ENCODE measurements at regions not wholly inside any gene's neighbourhood (a gene's known extent, or its start where the extent isn't known, plus 50 kb on each side); places are given as distances from the start of the nearest gene placed in this dataset.
A peak's percentile ranks its signal among the peaks of the same experiment; 100 is the strongest.

- no peaks in the 10 kb centered on the region for H3K36me3 ChIP-seq (ENCODE audit: control insufficient read depth, insufficient read depth, low read length)
- H3K4me3 ChIP-seq (replicated peaks in 1 of 4; ENCODE audit: control extremely low read depth in 1 of 4, insufficient read depth in 1 of 4, low read depth in 3 of 4, low read length in 4 of 4) = no peak overlapping the region
- H2AFZ ChIP-seq (ENCODE audit: low read length) = no peak overlapping the region
- no peaks in the 10 kb centered on the region for H3K27me3 ChIP-seq (ENCODE audit: control insufficient read depth, insufficient read depth, low read length)
- H3K9ac ChIP-seq (ENCODE audit: insufficient read depth, low read length) = no peak overlapping the region
- TF ChIP-seq EZH2 (IDR thresholded peaks at IDR 0.05; ENCODE audit: low read length, missing control alignments) = no peak
- TF ChIP-seq, protein P1, sequence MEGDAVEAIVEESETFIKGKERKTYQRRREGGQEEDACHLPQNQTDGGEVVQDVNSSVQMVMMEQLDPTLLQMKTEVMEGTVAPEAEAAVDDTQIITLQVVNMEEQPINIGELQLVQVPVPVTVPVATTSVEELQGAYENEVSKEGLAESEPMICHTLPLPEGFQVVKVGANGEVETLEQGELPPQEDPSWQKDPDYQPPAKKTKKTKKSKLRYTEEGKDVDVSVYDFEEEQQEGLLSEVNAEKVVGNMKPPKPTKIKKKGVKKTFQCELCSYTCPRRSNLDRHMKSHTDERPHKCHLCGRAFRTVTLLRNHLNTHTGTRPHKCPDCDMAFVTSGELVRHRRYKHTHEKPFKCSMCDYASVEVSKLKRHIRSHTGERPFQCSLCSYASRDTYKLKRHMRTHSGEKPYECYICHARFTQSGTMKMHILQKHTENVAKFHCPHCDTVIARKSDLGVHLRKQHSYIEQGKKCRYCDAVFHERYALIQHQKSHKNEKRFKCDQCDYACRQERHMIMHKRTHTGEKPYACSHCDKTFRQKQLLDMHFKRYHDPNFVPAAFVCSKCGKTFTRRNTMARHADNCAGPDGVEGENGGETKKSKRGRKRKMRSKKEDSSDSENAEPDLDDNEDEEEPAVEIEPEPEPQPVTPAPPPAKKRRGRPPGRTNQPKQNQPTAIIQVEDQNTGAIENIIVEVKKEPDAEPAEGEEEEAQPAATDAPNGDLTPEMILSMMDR (conservative IDR thresholded peaks at IDR 0.05 in 1 of 2, IDR thresholded peaks at IDR 0.05 in 1 of 2; ENCODE audit: low read depth in 1 of 2, low read length in 2 of 2) = no peak
- H3K27ac ChIP-seq (ENCODE audit: insufficient read depth, low read length) = no peak overlapping the region
- no peaks in the 10 kb centered on the region for H3K4me1 ChIP-seq (ENCODE audit: control insufficient read depth, extremely low read depth, insufficient read depth, low read length)
- H4K20me1 ChIP-seq (ENCODE audit: control insufficient read depth, extremely low read depth, insufficient read depth, low read length) = no peaks in the 10 kb centered on the region
- H3K4me2 ChIP-seq (ENCODE audit: extremely low read depth, insufficient read depth, low read length) = no peak overlapping the region
- no peak for DNase-seq (ENCODE audit: low read depth in 2 of 2)
- H3K9me3 ChIP-seq (ENCODE audit: control insufficient read depth, insufficient read depth, low read depth, low read length) = no peaks in the 10 kb centered on the region
- no peaks in the 10 kb centered on the region for H3K79me2 ChIP-seq (ENCODE audit: control insufficient read depth, insufficient read depth, low read length)
These were observed 137.7 kb upstream of the TRHDE start for GRCh38 chr12:72134246-72135020.

GRCh38 chr12:72135021-72135301 lies 137.2 kb upstream of the TRHDE start:
- peak in 1 of 2 donors; percentile 2 for DNase-seq (ENCODE audit: low read depth in 2 of 2)
- Histone ChIP-seq H2AFZ (ENCODE audit: low read length) (no peak overlapping the region), H3K4me1 (ENCODE audit: control insufficient read depth, extremely low read depth, insufficient read depth, low read length) (no peaks in the 10 kb centered on the region), H3K36me3 (ENCODE audit: control insufficient read depth, insufficient read depth, low read length) (no peaks in the 10 kb centered on the region), H3K79me2 (ENCODE audit: control insufficient read depth, insufficient read depth, low read length) (no peaks in the 10 kb centered on the region), H3K4me3 (replicated peaks in 1 of 4; ENCODE audit: control extremely low read depth in 1 of 4, insufficient read depth in 1 of 4, low read depth in 3 of 4, low read length in 4 of 4) (no peak overlapping the region), H3K27ac (ENCODE audit: insufficient read depth, low read length) (no peak overlapping the region), H3K27me3 (ENCODE audit: control insufficient read depth, insufficient read depth, low read length) (no peaks in the 10 kb centered on the region), H4K20me1 (ENCODE audit: control insufficient read depth, extremely low read depth, insufficient read depth, low read length) (no peaks in the 10 kb centered on the region), H3K9ac (ENCODE audit: insufficient read depth, low read length) (no peak overlapping the region), H3K4me2 (ENCODE audit: extremely low read depth, insufficient read depth, low read length) (no peak overlapping the region), H3K9me3 (ENCODE audit: control insufficient read depth, insufficient read depth, low read depth, low read length) (no peaks in the 10 kb centered on the region)
- TF ChIP-seq, protein P1 (conservative IDR thresholded peaks at IDR 0.05 in 1 of 2, IDR thresholded peaks at IDR 0.05 in 1 of 2; ENCODE audit: low read depth in 1 of 2, low read length in 2 of 2) = no peak
- TF ChIP-seq EZH2 (IDR thresholded peaks at IDR 0.05; ENCODE audit: low read length, missing control alignments) = no peak

DNA sequence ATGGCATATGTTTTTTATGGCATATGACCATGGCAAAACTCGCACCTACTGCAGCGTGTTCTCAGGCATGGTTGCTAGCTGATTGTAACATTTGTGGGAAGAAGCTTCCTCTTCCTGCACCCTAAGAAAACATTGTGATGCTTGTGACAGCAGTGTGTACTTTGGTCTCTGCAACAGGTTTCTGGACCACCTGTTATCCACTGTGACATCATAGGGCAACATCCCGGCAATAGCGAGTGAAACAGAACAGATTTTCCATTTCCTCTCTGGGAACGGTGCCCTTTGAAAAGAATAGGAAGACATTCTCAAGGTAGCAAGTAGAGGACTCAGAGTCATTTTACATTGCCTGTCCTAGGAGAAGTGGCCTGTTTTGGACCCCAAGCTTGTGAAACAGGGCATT lies 135.4 kb upstream of the TRHDE start:
- Histone ChIP-seq H3K36me3 (ENCODE audit: control insufficient read depth, insufficient read depth, low read length) (no peaks in the 10 kb centered on the region), H3K4me1 (ENCODE audit: control insufficient read depth, extremely low read depth, insufficient read depth, low read length) (no peaks in the 10 kb centered on the region), H2AFZ (ENCODE audit: low read length) (no peak overlapping the region), H3K9me3 (ENCODE audit: control insufficient read depth, insufficient read depth, low read depth, low read length) (no peaks in the 10 kb centered on the region), H3K4me2 (ENCODE audit: extremely low read depth, insufficient read depth, low read length) (no peak overlapping the region), H4K20me1 (ENCODE audit: control insufficient read depth, extremely low read depth, insufficient read depth, low read length) (no peaks in the 10 kb centered on the region), H3K9ac (ENCODE audit: insufficient read depth, low read length) (no peak overlapping the region), H3K27ac (ENCODE audit: insufficient read depth, low read length) (no peak overlapping the region), H3K4me3 (replicated peaks in 1 of 4; ENCODE audit: control extremely low read depth in 1 of 4, insufficient read depth in 1 of 4, low read depth in 3 of 4, low read length in 4 of 4) (no peak overlapping the region), H3K79me2 (ENCODE audit: control insufficient read depth, insufficient read depth, low read length) (no peaks in the 10 kb centered on the region), H3K27me3 (ENCODE audit: control insufficient read depth, insufficient read depth, low read length) (no peaks in the 10 kb centered on the region)
- no peak for DNase-seq (ENCODE audit: low read depth in 2 of 2)
- no peak for TF ChIP-seq EZH2 (IDR thresholded peaks at IDR 0.05; ENCODE audit: low read length, missing control alignments)
- TF ChIP-seq, protein P1 (conservative IDR thresholded peaks at IDR 0.05 in 1 of 2, IDR thresholded peaks at IDR 0.05 in 1 of 2; ENCODE audit: low read depth in 1 of 2, low read length in 2 of 2) = no peak

Measured in fibroblast of lung (primary cell).